SW 1271 (cell line): ENCODE measurements at regions not wholly inside any gene's neighbourhood (a gene's known extent, or its start where the extent isn't known, plus 50 kb on each side); places are given as distances from the start of the nearest gene placed in this dataset.

Experiments
- DNase-seq, 2 experiments: peaks; one replicate each; lab custom pipeline; 2025; lab: John Stamatoyannopoulos, UW

DNA sequence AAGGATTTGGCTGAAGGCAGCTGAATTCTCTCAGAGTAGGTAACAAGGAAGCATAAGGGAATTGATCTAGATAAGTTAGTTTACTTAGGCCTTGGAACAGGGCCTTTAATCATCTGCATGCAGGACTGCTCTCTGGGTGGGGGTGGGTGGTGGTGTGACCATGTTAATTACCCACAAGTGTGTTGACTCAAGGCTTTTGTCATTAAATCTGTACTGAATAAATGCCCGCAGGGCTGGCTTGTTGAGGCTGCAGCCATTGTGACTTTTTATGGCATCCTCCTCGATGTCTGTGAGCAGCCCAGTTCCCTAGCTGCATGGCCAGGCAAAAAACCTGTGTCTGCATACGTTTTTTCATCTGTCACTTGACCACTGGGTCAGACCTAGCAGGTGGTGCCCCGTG, 63.5 kb upstream of the ASCC3 start:
- no peak for DNase-seq

DNA sequence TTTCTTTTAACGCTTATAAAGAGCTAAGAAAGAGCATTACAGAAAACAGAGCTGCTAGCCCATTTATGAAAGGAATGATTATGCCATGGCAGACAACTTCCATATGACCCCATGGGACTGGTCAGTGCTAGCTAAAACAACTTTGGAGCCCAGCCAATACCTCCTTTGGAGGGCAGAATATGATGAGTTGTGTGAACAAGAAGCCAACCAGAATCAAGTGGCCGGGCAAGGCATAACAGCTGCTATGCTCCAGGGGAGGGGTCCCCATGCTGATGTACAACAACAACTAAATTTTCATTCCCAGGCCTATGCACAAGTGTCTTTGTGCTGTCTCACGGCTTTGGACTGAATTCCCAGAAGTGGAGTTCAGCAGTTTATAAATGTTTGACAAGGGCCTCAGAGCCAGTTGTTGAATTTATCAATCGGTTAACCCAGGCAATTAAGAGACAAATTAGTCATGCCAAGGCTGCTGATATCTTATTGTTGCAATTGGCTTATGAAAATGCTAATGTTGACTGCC, 65.0 kb upstream of the ASCC3 start:
- no peak for DNase-seq

DNA sequence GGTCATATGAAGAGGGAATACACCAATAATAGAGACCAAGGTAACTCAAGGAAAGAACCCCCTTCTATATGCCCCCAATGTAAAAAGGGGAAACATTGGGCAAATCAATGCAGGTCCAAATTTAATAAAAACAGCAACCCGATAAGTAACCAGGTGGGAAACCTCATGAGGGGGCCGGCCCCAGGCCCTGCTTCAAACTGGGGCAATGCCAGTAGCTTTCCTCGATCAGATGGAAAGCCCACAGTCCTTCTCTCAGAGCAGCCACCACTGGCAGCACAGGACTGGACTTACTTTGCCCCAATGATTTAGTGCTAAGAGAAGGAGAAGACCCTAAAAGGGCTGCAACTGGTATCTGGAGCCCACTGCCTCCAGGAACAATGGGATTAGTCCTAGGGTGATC, 65.6 kb upstream of the ASCC3 start:
- DNase-seq: no peak

DNA sequence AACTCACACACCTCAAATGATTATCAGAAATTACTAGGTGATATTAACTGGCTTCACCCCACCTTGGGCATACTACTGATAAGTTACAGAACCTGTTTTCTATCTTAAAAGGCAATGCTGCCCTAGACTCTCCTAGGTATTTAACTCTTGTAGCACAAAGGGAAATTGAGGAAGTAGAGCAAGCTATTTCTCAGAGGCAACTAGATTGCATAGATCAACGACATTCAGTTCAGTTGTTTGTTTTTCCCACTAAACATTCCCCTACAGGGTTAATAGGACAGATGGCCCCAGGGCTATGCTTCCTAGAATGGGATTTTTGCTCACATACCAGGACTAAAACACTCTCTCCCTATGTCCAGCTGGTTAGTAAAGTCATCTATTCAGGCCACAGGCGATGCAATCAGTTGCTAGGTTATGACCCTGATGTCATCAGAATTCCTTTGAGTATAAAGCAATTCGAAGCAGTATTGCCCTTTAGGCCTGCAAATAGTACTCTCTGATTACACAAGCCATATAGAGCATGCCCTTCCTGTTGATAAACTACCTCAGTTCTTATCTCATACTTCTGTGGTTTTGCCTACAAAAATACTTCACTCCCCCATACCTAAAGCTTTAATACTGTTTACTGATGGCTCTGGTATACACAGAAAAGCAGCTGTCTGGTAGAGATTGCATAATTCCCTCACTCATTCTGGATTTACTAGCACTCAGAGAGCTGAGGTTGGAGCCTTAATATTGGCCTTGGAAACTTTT, 67.4 kb upstream of the ASCC3 start:
- DNase-seq: peak in 1 of 2 experiments; percentile 1

DNA sequence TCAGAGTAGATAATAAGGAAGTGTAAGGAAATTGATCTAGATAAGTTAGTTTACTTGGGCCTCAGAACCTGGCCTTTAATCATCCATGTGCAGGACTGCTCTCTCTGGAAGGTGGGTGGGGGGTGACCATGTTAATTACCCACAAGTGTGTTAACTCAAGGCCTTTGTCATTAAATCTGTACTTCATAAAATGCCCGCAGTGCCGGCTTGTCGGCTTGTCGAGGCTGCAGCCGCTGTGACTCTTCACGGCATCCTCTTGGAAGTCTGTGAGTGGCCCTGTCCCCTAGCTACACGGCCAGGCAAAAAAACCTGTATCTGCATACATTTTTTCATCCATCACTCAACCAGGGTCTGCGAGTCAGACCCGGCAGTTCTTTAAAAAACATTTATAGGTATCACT, 70.9 kb upstream of the ASCC3 start:
- no peak for DNase-seq

DNA sequence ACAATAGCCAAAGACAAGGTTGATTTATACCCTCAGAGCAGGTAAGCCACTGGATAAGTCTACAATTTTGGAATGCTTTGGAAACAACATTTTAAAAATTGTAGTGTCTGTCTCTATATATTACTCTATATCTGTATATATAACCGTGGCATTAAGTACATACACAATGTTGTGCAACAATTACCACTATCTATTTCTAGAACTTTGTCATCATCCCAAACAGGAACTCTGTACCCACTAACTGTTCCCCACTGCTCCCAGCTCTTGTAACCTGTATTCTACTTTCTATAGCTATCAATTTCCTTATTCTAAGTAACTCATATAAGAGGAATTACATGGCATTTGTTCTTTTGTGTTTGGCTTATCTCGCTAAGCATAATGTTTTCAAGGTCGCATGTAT, 78.2 kb upstream of the ASCC3 start:
- no peak for DNase-seq

DNA sequence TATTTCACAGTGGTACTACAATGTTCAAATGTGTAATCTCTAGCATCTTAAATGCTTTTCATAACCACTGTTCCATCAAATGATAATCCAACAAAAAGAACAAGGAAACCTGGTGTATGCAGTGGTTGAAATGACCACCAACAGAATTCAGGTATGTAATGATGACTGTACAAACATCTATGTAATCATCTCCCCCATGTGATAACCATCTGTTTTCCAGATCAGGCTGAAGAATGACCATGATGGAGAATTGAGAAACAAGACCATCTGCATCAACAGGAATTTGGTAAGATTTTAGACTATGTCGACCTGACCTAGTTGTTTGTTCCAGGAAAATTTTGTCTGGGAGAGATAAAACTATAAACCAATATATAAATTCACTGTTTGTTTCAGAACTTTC, 81.3 kb upstream of the ASCC3 start:
- DNase-seq: no peak

DNA sequence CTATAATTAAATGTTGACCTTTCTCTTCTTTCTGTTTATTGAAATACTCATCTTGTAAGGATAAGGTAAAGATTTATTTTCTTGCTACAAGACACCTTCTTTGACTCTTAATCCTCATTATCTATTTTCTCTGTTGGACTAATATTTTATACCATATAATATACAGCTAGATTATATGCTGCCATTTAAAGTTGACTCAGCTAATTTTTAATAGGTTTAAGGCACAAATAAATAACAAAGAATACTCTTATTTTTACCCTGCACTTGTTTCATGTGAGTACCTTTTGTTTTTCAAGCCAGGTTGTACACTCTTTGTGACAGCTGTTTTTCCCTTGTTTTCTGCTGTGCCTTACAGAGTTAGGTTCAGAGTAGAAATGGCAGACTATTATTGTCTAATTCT, 83.9 kb upstream of the ASCC3 start:
- no peak for DNase-seq

DNA sequence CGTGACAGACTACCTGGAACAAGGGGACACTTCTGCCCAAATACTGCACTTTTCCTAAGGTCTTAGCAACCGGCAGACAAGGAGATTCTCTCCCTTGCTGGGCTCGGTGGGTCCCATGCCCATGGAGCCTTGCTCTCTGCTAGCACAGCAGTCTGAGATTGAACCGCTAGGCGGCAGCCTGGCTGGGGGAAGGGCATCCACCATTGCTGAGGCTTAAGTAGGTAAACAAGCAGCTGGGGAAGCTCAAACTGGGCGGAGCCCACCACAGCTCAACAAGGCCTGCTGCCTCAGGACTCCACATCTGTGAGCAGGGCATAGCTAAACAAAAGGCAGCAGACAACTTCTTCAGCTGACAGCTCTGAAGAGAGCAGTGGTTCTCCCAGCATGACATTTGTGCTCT, 87.8 kb upstream of the ASCC3 start:
- no peak for DNase-seq

DNA sequence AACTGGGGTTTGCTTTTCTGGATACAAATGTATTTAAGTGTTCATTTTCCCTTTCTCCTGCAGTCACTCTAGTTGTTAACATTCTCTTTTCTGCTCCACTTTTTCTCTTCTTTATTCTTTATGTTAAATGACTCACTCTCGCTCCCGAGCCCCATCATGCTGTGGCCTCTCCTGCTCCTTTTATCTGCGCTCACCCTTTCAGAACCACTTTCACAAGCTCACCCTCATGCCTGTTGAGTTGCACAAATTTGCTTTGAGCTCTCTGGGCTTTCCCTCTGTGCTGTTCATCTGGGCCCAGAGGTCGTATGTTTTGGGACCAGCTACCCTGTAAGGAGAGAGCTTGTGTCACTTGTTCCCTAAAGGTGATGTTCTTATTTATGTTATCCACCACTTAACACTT, 98.1 kb upstream of the ASCC3 start:
- DNase-seq: no peak

DNA sequence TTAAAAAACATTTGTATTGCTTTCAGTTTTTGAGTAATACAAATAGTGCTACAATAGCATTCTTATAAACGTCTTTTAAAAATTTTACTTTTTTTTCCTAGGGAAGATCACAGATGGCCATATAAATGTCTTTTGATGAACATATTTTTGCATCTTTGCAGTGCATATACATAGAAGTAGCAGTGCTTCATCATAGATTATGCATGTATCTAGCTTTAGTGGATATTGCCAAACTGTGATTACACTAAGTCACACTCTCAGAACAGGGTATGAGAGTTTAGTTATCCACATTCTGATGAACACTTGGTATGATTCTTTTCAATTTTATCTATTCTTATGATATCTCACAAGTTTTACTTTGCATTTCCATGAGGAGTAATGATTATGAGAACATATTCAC, 99.8 kb upstream of the ASCC3 start:
- DNase-seq: no peak

DNA sequence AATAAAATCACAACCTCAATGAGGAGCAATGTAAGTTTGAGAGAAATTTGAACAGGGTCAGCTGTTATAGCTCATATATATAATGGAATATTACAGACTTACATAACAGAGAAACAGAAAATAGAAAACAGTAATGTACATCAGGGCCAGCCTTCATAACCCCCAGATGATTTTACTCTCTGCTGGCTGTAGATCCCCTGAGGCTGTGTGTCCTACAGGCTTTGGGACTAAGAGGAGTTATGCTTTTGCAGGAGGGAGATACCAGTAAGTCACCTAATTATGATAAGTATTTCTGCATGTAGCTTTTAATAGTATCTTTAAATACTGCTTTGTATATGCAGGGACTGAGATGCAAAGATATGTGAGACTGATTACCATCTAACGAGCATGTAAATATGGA, 105.8 kb upstream of the ASCC3 start:
- no peak for DNase-seq

DNA sequence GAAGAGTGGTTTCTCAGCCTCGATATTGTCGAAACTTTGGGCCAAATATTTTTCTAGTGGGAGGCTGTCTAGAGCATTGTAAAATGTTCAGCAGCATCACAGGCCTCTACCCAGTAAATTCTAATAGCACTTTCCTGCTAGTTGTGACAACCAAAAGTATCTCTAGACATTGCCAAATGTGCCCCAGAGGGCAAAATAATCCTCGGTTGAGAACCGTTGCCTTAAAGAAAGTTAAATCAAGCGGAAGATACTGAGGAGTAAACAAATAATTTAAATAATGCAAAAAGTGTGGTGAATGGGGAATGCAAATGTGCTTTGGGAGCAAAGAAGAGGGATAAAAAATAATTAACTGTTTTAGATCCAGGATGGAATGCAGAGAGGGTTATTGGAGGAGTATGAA, 106.4 kb upstream of the ASCC3 start:
- DNase-seq: no peak

DNA sequence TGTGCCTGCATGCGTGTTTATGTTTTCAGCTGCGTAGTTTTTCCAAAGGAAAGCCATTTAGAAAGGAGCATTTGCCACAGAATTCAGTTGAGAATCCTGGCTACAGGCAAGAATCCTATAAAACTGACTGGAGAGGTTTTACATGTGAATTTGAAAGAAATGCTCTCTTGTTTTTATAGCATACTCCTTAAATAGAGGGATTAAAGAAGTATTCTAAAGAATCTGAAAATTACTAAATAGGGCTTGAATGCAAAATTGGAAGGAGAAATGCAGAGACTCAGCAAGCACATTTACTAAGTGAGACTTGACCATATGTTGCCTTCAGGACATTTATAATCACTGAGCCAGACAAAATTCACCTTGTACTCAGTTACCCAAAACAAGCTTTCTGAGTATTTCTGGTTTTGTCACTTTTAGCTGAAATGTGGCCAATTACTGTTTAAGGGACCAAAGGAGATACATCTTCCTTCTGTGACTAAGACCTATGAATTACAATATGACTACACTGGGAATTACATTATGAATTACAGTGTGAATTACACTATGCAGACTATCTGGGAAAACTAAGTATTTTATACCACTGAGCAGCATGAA, 107.4 kb upstream of the ASCC3 start:
- no peak for DNase-seq

DNA sequence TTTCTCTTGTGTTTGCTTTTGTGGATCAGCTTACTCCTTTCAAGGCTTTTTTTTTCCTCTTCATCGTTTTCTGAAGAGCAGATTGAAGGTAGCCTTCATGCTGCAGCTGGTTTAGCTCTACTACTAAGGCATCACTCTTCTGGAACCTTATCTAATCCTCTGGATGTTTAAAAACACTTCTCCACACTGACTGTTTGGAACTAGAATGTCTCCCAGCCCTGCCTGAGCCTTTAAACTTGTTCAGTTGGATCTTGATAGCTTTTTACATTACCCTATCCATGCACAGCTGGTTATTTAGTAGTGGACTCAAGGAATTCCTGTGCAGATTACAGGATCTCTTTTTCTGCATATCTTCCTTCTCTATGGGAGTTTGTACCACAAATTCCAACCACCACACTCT, 108.9 kb upstream of the ASCC3 start:
- DNase-seq: no peak

DNA sequence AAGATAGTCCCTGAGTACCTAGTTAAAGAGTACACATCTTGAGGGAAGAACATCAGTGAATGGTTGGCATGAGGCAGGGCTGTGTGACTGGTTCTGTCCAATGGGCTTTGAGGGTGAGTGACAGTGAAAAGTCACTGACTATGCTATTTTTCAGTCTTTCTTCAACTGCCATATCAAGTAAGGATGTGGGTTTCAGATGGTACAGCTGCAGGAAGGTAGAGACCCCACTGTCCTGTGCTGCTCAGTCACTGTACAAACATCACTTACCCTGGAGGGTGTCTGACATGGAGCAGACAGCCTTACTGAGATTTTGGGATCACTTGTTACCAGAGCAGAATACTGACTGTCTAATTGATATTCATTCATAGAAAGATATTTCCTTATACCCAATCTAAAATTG, 115.3 kb upstream of the ASCC3 start:
- DNase-seq: no peak

DNA sequence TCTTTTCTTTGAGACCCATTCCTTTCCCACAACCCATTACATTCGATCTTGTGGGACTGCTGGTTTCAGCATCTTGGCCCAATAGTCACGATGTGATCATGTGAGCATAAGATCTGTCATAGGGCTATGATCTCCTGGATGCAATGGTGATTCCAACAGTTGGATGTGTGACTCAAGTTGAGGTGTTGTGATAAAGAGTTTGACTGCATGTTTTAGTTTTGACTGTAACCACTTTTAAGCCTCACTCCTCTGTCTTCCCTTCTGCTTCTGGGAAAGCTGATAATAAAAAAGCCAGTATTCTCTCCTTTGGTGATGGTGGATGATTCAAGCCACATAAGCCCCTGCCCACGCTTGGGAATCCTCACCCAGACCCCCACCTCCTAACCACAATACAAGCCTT, 117.0 kb upstream of the ASCC3 start:
- DNase-seq: no peak

DNA sequence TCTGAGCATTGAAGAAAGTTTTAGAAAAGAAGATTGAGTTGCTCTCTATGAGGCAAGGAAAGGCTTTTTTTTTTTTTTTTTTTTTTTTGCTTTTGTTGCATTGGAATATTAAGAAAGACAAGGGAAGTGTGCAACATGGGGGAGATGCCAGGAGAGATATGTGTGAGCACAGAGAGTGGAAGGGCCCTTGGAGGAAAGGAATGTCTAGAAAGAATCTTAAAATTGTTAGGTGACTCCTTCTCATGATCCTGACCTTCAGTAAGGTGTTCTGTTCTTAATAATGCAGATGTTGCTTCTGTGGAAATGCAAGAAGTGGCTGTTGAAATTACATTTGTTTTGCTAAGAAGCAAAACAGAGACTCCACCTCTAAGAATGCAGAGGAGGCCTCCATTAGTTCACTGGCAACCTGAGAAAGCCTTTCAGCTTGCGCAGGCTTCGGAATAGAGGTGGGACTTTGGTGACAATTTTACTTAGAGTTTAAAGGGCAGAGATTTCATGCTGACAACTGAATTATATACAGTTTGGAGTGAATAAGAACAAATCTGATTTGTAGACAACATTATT, 118.0 kb upstream of the ASCC3 start:
- no peak for DNase-seq

DNA sequence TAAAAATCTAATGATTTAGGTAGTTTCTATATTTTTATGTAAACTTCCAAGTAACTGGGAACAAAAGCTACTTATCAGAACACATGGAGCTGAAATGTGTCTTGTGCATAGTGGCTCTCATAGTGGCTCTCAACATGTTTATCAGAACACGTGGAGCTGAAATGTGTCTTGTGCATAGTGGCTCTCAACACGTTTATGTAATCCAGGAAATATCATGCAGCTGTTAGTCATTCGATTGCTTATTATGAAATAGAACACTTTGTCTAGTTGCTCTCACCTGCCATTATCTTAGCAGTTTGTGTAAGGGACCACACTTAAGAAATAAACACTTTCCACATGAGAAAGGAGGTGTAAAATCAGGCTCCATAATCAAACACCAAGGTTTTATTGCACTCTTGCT, 119.2 kb upstream of the ASCC3 start:
- no peak for DNase-seq

DNA sequence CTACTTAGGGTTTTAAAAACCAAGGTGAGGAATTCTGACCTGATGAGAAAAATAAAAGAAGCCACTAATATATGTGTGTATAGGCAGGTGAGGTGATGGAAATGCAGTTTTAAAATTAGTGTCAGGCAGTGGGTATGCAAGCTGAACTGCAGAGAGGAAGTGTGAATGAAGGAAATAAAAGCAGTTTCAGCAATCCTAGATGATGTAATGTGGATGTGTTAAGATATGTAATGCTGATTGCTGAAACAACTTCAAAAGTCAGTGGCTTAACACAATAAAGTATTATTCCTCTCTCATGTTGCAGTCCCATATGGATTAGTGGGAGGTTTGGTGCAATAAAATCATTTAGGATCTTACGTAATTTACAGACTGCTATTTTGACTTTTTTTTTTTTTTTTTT, 119.9 kb upstream of the ASCC3 start:
- DNase-seq: no peak

DNA sequence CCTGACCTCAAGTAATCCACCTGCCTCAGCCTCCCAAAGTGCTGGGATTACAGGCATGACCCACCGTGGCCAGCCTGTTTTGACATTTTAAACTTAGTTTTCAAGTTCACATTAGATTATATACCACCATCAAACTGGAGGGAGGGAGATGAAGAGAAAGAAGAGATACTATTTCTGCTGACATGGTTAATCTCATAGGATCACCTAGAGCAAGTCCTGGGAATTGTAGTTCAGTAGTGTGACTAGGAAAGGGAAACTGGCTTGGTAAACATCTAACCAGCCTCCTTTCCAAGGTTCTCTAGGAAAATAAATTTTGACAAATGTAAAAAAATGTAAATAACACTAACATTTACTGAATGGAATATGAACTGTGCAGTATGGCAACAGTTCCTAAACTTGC, 120.5 kb upstream of the ASCC3 start:
- DNase-seq: no peak

DNA sequence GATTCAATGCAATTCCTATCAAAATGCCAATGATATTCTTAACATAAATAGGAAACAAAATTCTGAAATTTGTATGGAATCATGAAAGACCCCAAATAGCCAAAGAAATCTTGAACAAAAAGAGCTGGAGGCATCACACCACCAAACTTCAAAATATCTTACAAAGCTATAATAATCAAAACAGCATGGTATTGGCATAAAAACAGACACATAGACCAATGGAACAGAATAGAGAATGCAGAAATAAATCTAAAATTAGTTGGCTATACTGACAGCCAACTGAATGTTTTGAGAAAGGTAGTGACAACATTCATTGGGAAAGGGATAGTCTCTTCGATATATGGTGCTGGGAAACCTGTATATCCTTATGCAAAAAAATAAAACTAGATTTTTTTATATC, 121.9 kb upstream of the ASCC3 start:
- no peak for DNase-seq

DNA sequence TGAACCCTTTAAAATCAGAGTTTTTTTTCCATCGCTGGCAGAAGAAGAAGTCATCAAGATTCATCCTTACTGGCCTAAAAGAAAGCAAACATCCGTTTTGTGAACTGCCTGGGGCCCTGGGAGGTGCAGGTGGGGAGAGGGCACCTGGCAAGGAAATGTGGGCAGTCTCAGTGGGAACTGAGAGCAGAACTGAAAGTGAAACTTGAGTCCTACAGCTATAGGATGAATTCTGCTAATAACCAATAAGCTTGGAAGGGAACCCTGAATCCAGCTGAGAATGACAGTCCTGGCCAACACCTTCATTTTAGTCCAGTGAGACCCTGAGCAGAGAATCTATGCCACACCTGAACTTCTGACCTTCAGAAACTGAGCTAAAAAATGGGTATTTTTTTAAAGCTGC, 130.1 kb upstream of the ASCC3 start:
- DNase-seq: no peak
